ENCODE measurements at regions not wholly inside any gene's neighbourhood (a gene's known extent, or its start where the extent isn't known, plus 50 kb on each side); places are given as distances from the start of the nearest gene placed in this dataset.

DNA sequence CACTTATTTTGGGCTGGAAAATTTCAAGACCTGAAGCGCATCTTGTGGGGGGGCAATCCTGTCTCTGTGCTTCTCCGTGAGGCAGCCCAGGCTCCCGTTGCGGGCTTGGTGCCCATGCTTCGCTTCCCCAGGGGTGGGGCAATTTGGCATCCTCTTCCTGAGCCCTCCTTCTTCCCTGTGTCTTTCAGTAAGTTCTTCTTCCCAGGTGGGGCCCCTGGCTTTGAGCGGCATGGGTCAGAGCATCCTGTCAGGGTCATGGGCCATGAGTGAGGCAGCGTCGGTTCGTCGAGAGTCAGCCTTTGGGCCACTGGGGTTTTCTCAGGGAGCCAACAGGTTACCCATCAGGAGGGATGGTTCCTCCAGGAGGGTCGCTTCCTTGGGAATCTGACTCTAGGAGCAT is 200.7 kb downstream of the UBE3A start:
- TF ChIP-seq, protein P1, sequence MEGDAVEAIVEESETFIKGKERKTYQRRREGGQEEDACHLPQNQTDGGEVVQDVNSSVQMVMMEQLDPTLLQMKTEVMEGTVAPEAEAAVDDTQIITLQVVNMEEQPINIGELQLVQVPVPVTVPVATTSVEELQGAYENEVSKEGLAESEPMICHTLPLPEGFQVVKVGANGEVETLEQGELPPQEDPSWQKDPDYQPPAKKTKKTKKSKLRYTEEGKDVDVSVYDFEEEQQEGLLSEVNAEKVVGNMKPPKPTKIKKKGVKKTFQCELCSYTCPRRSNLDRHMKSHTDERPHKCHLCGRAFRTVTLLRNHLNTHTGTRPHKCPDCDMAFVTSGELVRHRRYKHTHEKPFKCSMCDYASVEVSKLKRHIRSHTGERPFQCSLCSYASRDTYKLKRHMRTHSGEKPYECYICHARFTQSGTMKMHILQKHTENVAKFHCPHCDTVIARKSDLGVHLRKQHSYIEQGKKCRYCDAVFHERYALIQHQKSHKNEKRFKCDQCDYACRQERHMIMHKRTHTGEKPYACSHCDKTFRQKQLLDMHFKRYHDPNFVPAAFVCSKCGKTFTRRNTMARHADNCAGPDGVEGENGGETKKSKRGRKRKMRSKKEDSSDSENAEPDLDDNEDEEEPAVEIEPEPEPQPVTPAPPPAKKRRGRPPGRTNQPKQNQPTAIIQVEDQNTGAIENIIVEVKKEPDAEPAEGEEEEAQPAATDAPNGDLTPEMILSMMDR (conservative IDR thresholded peaks at IDR 0.05; ENCODE audit: low read depth, low read length): no peak
- TF ChIP-seq EZH2 (IDR thresholded peaks at IDR 0.05; ENCODE audit: low read length, unreplicated experiment): no peak

Measured in PC-3 (cell line).